ENCODE measurements at regions not wholly inside any gene's neighbourhood (a gene's known extent, or its start where the extent isn't known, plus 50 kb on each side); places are given as distances from the start of the nearest gene placed in this dataset.

DNA sequence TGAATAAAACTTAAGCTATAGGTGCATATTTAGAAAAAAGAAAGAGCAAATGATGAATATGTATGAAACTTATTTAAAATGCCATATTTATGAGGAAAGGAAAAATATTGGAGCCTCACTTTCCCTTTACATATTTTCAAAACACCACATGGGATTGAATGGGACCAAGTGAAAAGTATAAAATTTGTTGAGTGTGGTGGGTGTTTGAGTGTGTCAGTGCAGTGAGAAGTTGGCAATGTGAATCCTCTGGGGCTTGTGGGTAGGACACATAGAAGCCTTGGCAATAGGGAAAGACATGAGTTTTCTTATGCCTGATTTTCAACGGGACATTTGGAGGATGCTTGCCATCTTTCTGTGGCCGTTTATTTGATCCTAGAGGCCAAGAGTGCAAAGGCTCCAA is 502.2 kb upstream of the CELF4 start:
- no peak for DNase-seq

- no peak for DNase-seq
Measured at GRCh38 chr18:38067086-38067485, 501.5 kb upstream of the CELF4 start.

DNA sequence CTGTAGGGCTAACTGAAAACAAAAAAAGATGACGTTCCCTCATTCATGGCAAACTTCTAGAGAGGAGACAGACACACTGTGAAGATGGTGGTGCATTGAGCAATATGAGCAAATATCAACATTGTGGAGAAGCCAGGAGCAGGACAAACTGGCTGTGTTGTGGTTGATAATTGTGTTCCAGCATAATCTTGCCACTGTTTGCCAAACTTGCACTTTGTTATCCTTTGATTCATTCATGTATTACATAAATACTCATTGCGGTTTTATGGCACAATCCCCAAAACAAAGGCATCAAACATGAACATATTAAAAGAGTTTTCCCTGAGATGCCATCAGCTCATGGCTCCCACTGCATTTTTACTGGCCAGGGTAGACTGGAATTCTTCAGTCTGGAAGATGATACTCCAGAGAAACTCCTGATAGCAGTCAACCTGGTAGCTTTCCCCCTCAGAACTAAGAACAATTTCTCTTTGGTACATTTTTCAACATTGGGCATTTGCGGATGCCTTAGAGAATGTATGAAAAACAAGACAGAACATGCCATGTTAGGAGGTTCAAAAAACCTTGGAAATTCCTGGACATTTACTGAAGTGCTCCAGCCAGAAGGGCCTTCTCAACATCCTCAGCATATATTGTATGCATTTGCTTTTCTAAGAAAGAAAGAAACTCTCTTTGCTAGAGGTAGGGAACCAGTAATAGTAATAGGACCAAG is 487.4 kb upstream of the CELF4 start:
- DNase-seq, result no peak

DNA sequence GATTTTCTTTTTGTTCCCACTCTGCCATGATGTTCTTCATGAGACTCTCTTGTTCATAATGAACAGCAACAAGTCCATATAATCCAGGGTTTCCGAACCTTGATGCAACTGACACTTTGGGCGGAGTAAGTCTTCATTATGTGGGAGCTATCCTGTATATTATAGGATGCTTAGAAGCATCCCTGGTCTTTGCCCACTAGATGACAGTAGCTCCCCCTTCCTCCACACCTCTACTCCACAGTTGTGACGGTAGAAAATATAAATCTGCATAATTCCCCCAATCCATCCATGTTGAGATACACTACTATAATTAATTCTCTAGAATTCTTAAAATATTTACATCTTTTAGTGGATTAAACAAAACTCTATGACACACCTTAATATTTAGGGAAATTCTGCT is 482.2 kb upstream of the CELF4 start:
- no peak for DNase-seq

GRCh38 chr18:38046651-38047050 is 481.1 kb upstream of the CELF4 start:
- no peak for DNase-seq

DNA sequence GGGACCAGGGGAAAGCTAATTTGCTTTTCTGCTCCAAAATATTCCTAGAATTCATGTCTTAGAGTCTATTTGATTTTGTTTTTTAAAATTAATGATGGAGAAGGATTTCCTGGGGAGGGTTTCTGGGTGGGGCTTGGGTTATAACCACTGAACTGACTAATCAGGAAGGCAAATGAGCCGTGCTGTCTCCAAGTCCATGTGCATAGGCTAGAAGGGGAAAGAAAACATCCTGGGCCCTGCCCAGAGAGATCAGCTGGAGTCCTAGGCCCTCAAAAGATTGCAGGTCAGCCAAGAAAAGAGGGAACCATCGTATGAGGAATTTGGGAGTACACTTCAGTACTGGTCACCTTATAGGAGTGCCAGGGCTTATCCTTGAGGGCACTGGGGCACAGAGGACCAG is 480.2 kb upstream of the CELF4 start:
- DNase-seq, result no peak

DNA sequence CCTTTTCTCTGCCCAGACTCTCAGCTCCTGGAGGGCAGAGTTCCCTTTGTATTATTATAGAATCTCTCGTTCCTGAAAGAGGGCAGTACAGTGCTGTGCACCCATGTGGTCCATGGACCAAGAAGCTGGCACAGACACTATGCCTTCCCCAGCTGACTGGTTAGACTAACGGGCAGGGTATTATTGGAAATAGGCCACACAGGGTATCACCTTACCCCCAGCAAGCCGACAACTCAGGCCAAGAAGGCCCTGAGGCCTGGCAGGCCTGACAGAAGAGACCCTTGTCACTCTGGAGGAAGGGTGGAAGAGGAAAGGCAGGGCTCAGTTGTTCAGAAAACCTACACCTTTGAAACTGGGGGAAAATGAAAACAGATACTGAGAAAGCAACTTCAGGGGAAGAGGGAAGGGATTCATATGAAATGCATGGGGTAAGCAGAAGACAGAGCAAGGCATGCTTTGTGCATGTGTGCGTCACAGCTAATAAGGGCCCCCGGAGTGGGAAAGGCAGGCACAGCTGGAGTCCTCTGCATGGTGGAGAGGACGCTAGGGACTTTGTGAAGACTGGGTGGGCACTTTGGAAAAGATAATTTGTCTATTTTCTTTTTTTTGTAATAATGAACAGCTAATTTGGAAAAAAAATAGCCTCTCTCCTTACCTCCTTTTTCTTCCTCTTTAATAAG is 476.8 kb upstream of the CELF4 start:
- DNase-seq, result no peak

DNA sequence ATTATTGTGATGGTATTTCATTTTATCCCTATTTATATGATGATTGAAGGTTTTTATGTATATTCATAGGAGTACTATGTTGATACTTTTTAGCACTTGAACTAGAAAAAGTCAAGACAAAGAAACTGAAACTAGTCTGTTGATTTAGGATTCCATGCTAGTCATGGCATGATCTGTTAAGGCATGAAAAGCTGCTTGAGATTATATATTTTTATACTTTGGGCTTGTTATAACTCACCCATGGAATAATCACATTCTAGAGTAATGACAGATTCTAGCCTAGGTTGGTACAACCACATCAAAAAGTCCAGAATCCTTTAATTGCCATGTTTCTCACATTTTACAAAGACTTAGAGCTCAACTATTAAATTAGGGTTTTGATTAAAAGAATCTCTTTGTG is 472.6 kb upstream of the CELF4 start:
- DNase-seq, result no peak

GRCh38 chr18:38035193-38035592 is 469.6 kb upstream of the CELF4 start:
- DNase-seq, result no peak

- no peak for DNase-seq
Measured at GRCh38 chr18:38033282-38033681, 467.7 kb upstream of the CELF4 start.

DNA sequence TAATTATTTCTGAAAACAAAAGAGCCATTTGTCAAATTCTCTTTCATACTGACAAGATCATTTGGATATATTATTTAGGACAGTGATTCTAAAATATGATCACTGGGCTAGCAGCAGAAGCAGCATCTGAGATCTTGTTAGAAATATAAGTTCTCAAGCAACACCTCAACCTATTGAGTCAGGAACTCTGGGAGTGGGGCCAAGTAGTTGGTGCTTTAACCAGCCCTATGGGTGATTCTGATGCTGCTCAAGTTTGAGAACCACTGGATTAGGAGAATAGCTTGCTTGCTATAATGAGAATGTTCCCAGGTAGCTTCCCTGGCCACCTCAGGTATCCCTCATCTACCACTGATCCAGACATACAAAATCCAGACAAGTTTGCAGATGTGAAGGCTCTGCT is 466.9 kb upstream of the CELF4 start:
- no peak for DNase-seq

DNA sequence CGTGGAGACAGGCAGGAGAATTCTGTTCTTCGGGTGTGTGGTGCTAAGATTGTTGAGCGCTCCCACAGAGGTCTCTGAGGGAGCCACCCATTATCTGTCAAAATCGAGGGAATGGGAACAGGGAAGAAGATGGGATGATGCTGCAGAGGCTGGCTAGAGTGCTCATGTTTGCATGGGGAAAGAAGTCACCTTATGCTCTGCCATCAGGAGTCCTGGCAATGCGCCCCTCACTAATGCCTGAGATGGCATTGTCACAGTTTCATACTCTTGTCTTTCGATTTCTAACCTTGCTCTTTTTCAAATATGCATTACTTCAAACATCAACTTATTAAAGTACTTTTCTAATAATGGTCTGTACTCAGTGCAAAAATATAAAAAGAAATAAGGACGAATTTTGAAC is 463.3 kb upstream of the CELF4 start:
- no peak for DNase-seq

DNA sequence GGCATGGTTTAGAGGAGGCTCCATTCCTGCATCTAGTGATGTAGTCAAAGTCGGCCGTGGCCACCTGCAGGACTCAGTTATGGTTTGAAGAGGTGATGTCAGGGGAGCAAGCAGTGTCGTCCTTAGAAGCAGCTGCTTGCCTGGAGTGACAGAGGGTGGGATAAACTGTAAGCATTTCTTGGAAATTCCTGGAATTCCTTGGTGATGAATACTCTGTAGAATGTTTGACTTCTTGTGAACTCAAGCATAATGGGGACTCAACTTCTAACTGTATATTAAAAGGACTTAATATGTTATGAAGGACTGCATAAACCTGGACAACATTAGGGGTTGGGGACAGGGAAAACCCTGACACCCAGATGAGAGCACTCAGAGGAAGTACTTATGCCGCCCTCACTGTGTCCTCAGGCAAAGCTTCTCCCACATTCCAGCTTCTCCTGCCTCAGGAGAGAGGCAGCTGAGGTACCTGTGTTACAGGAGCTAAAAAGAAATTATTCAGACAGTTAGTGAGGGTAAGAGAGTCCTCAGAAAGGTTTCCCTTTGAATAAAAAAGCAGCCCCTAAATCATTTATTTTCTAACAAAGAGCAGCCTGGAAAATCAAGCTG is 459.9 kb upstream of the CELF4 start:
- no peak for DNase-seq

DNA sequence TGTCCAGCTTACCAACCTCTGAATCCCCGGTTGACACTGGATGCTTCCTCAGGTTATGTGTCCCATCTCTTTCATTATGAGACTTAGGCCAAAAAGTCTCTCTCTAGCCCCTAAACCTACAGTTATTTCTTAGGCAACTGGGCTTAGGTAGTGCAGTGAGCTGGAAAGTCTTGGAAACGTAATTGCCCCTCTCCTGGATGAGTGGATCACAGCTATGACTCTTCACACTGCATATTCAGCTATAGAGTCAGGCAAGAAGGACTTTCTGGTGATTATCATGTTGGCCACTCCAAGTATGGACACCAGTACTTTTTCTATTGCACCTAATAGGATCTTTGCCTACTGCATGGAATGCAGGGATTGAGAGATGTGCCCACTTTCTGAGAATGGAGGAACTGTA is 458.3 kb upstream of the CELF4 start:
- DNase-seq, result no peak

- no peak for DNase-seq
Measured at GRCh38 chr18:38022234-38022633, 456.6 kb upstream of the CELF4 start.

GRCh38 chr18:38019292-38019691 is 453.7 kb upstream of the CELF4 start:
- no peak for DNase-seq

- peak in 1 of 2 donors; percentile 65 for DNase-seq
Measured at GRCh38 chr18:38010971-38011857, 445.6 kb upstream of the CELF4 start.

- no peak for DNase-seq
Measured at GRCh38 chr18:38010037-38010436, 444.4 kb upstream of the CELF4 start.

DNA sequence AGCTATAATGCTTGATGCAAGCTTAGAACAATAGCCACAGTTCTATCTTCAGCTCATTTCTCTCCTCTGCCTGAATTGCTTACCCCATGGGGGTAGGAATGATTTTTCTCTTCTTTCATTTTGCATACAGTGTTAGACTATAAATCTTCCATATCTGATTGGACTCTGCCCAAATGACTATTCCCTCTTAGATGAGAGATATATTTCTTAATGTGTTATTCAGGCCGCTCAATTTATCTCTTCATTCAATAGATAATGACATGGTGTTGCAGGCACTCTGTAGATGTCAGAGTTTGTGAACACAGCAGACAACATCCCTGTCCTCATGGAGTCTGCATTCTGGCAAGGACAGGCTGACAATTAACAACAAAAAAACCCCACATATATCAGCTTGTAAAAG is 443.7 kb upstream of the CELF4 start:
- DNase-seq, result no peak

DNA sequence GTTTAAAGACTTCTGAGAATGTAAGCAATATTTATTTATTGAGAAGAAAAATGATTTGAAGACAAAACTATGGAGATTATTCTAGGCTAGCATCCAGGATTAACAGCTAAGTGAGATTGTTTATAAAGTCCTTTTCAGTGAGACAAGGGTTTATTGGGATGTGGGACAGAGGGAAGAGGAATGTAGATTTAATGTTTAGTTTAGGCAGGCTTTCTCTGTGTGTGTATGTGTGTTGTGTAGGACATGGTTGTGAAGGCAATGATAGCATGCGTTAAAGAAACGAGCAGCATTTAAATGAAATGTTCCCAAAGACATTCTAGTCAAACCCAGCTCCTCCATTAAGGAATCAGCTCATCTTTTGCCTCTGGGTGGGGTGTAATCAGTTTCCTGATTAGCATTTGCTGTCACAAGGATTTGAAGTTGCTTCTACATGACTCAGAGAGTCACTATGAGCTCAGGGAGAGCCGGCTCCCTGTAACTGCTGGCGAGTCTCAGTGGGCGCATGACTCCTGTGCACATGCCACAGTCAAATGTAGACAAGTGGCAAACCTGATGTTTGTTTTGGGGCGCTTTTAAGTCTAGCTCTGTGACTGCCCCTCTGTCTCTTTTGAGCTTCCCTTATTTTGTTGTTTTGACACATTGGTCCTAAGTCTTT is 442.2 kb upstream of the CELF4 start:
- no peak for DNase-seq

GRCh38 chr18:38007026-38007425 is 441.4 kb upstream of the CELF4 start:
- no peak for DNase-seq

DNA sequence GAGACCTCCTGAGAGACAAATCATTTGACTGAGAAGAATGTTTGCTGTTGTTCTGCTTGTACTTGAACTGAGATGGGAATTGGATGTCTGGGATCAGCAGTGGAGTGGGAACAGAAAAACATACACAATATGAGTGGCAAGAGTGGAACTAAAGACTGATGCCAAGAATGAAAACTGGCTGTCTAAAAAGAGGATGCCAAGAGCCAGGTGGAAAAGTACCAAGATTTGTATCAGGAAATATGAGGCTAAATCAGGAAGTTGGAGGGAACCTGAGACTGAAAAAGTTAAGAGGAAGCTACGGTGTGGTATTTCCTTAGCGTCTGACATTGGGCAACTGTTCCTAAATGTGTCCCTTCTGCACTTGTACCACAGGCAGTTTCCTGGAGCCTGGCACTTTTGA is 440.9 kb upstream of the CELF4 start:
- DNase-seq, result no peak

DNA sequence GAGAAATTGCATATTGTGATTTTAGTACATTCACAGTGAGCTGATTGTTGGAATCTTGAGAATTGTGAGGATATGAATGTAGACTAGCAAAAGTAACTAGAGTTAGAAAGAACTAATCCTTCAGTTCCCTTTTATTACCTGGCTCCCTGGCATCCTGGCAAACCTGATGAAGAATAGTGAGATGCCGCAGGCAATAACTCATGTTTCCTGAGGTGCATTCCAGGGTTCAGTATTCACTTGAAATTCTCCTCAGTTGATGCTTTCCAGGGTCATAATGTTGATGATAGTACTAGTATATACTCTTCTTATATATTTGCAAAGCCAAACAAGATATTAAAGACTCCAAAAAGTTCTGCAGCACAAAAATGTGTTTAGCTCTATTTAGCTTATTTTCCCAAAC is 432.1 kb upstream of the CELF4 start:
- no peak for DNase-seq

All from hippocampal formation (tissue), 2 donors.